KMS-11 (cell line): ENCODE measurements at regions not wholly inside any gene's neighbourhood (a gene's known extent, or its start where the extent isn't known, plus 50 kb on each side); places are given as distances from the start of the nearest gene placed in this dataset.

ENCODE experiments used
- H2AFZ ChIP-seq: fragments of 200-600 bp; sonication (generic); 2 replicates; pipeline ENCODE4 v1.6.1; 2016; ENCODE audit warnings: antibody characterized with exemption, mixed run types, low read depth
- H3K27ac ChIP-seq: fragments of 200-600 bp; sonication (generic); 2 replicates; pipeline ENCODE4 v1.6.1; 2016; ENCODE audit warnings: mild to moderate bottlenecking, mixed run types
- H3K27me3 ChIP-seq: fragments of 200-600 bp; sonication (generic); 2 replicates; pipeline ENCODE4 v1.6.1; 2017; ENCODE audit warnings: mild to moderate bottlenecking, low read depth, mixed run types, moderate library complexity; ENCODE audit not compliant: insufficient read depth
- H3K36me3 ChIP-seq: fragments of 200-600 bp; sonication (generic); 2 replicates; pipeline ENCODE4 v1.6.1; 2017; ENCODE audit warnings: mild to moderate bottlenecking, mixed run types; ENCODE audit not compliant: insufficient read depth
- H3K4me1 ChIP-seq: fragments of 200-600 bp; sonication (generic); 2 replicates; pipeline ENCODE4 v1.6.1; 2016; ENCODE audit warnings: mild to moderate bottlenecking, low read depth, mixed run types; ENCODE audit not compliant: poor library complexity, severe bottlenecking
- H3K4me2 ChIP-seq: fragments of 200-600 bp; sonication (generic); 2 replicates; pipeline ENCODE4 v1.7.0; 2016; ENCODE audit warnings: mild to moderate bottlenecking, mixed run types
- H3K4me3 ChIP-seq: fragments of 200-600 bp; sonication (generic); IDR thresholded peaks from 2 replicates; pipeline ENCODE4 v1.6.1; 2017; ENCODE audit warnings: low read depth, low read length, mixed read lengths; ENCODE audit not compliant: insufficient read depth
- H3K79me2 ChIP-seq: fragments of 200-600 bp; sonication (generic); 2 replicates; pipeline ENCODE4 v1.6.1; 2016; ENCODE audit warnings: low read depth, mixed run types; ENCODE audit not compliant: insufficient read depth
- H3K9ac ChIP-seq: fragments of 200-600 bp; sonication (generic); 2 replicates; pipeline ENCODE4 v1.6.1; 2016; ENCODE audit warnings: mild to moderate bottlenecking, mixed run types
- H4K20me1 ChIP-seq: fragments of 200-600 bp; sonication (generic); 2 replicates; pipeline ENCODE4 v1.6.1; 2016; ENCODE audit warnings: mild to moderate bottlenecking, mixed run types; ENCODE audit not compliant: insufficient read depth
- CTCF ChIP-seq: fragments of 200-600 bp; sonication (generic); conservative IDR thresholded peaks from 2 replicates; pipeline ENCODE4 v1.6.1; 2017; ENCODE audit warnings: low read depth, mild to moderate bottlenecking, antibody characterized with exemption, low read length, moderate library complexity, mixed read lengths

GRCh38 chr13:93004919-93005318 lies 221.7 kb upstream of the GPC6 start:
- Histone ChIP-seq H3K4me1 (no peaks in the 10 kb centered on the region), H3K4me2 (no peak overlapping the region), H2AFZ (no peak overlapping the region), H3K4me3 (no peak overlapping the region), H3K9ac (no peak overlapping the region), H3K36me3 (no peaks in the 10 kb centered on the region), H4K20me1 (no peaks in the 10 kb centered on the region), H3K27ac (no peak overlapping the region), H3K27me3 (no peaks in the 10 kb centered on the region), H3K79me2 (no peaks in the 10 kb centered on the region)
- no peak for TF ChIP-seq CTCF

DNA sequence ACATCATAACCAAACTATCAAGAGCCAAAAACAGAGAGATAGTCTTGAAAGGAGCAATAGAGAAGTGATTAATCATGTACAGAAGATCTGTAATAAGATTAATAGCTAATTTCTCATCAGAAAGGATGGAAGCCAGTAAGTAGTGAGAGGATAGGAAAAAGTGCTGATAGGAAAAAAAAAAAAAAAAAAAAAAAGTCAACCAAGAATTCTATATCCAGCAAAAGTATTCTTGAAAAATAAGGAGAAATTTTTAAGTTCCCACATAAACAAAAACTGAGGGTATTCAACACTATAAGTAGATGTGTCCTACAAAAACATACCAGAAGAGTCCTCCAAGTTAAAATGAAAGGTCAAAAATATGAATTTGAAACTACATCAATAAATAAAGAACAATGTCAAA lies 218.7 kb upstream of the GPC6 start:
- Histone ChIP-seq H3K9ac (no peak overlapping the region), H3K27ac (no peak overlapping the region), H3K36me3 (no peaks in the 10 kb centered on the region), H4K20me1 (no peaks in the 10 kb centered on the region), H3K27me3 (no peaks in the 10 kb centered on the region), H3K4me1 (no peaks in the 10 kb centered on the region), H3K79me2 (no peaks in the 10 kb centered on the region), H3K4me3 (no peak overlapping the region), H3K4me2 (no peak overlapping the region), H2AFZ (no peak overlapping the region)
- TF ChIP-seq CTCF, result no peak

- H3K9ac ChIP-seq, result no peak overlapping the region
- H2AFZ ChIP-seq, result no peak overlapping the region
- no peaks in the 10 kb centered on the region for H3K79me2 ChIP-seq
- H3K4me3 ChIP-seq, result no peak overlapping the region
- no peaks in the 10 kb centered on the region for H3K4me1 ChIP-seq
- H3K36me3 ChIP-seq, result no peaks in the 10 kb centered on the region
- no peaks in the 10 kb centered on the region for H3K27me3 ChIP-seq
- H4K20me1 ChIP-seq, result no peaks in the 10 kb centered on the region
- no peak for TF ChIP-seq CTCF
- H3K27ac ChIP-seq, result no peak overlapping the region
- H3K4me2 ChIP-seq, result no peak overlapping the region
These were observed 209.0 kb upstream of the GPC6 start for GRCh38 chr13:93017493-93018112.

- Histone ChIP-seq H3K27ac (no peak overlapping the region), H3K79me2 (no peaks in the 10 kb centered on the region), H3K9ac (no peak overlapping the region), H2AFZ (no peak overlapping the region), H3K27me3 (no peaks in the 10 kb centered on the region), H3K4me2 (no peak overlapping the region), H4K20me1 (no peaks in the 10 kb centered on the region), H3K4me3 (no peak overlapping the region), H3K36me3 (no peaks in the 10 kb centered on the region), H3K4me1 (no peaks in the 10 kb centered on the region)
- TF ChIP-seq CTCF, result no peak
These were observed 202.7 kb upstream of the GPC6 start for GRCh38 chr13:93023929-93024328.
